ENCODE measurements at regions not wholly inside any gene's neighbourhood (a gene's known extent, or its start where the extent isn't known, plus 50 kb on each side); places are given as distances from the start of the nearest gene placed in this dataset.

GRCh38 chr5:10122076-10122726 lies 127.5 kb downstream of the ATPSCKMT start:
- no peak overlapping the region for H3K4me3 ChIP-seq (ENCODE audit: low read depth, low read length)
- no peak for TF ChIP-seq CTCF (conservative IDR thresholded peaks at IDR 0.05; ENCODE audit: low read depth, low read length)
- peak; percentile 4 for DNase-seq (ENCODE audit: low read depth)

- TF ChIP-seq CTCF (conservative IDR thresholded peaks at IDR 0.05; ENCODE audit: low read depth, low read length) = no peak
- DNase-seq (ENCODE audit: low read depth) = no peak
- no peak overlapping the region for H3K4me3 ChIP-seq (ENCODE audit: low read depth, low read length)
Measured at GRCh38 chr5:10120934-10121333, 128.8 kb downstream of the ATPSCKMT start.

- TF ChIP-seq CTCF (conservative IDR thresholded peaks at IDR 0.05; ENCODE audit: low read depth, low read length) = no peak
Measured at GRCh38 chr5:10118150-10118549, 131.5 kb downstream of the ATPSCKMT start.

GRCh38 chr5:10116594-10116993 lies 133.1 kb downstream of the ATPSCKMT start:
- no peak for TF ChIP-seq CTCF (conservative IDR thresholded peaks at IDR 0.05; ENCODE audit: low read depth, low read length)
- no peak for DNase-seq (ENCODE audit: low read depth)
- no peak overlapping the region for H3K4me3 ChIP-seq (ENCODE audit: low read depth, low read length)

More at GRCh38 chr5:10118150-10118549, 131.5 kb downstream of the ATPSCKMT start:
- no peak for DNase-seq (ENCODE audit: low read depth)
- no peak overlapping the region for H3K4me3 ChIP-seq (ENCODE audit: low read depth, low read length)

GRCh38 chr5:10115669-10116068 lies 134.0 kb downstream of the ATPSCKMT start:
- no peak for TF ChIP-seq CTCF (conservative IDR thresholded peaks at IDR 0.05; ENCODE audit: low read depth, low read length)
- no peak overlapping the region for H3K4me3 ChIP-seq (ENCODE audit: low read depth, low read length)
- DNase-seq (ENCODE audit: low read depth) = no peak

- peak; percentile 65 for TF ChIP-seq CTCF (conservative IDR thresholded peaks at IDR 0.05; ENCODE audit: low read depth, low read length)
- DNase-seq (ENCODE audit: low read depth) = peak; percentile 70
- H3K4me3 ChIP-seq (ENCODE audit: low read depth, low read length) = no peak overlapping the region
Measured at GRCh38 chr5:10111571-10111970, 138.1 kb downstream of the ATPSCKMT start.

GRCh38 chr5:10110228-10110627 lies 139.5 kb downstream of the ATPSCKMT start:
- no peak for DNase-seq (ENCODE audit: low read depth)
- no peak overlapping the region for H3K4me3 ChIP-seq (ENCODE audit: low read depth, low read length)
- TF ChIP-seq CTCF (conservative IDR thresholded peaks at IDR 0.05; ENCODE audit: low read depth, low read length) = no peak

Data from choroid plexus epithelial cell (primary cell).